ENCODE measurements at regions not wholly inside any gene's neighbourhood (a gene's known extent, or its start where the extent isn't known, plus 50 kb on each side); places are given as distances from the start of the nearest gene placed in this dataset.
A peak's percentile ranks its signal among the peaks of the same experiment; 100 is the strongest.

- DNase-seq, result no peak
Measured at GRCh38 chr5:146940295-146940694, 61.7 kb upstream of the PPP2R2B start.

DNA sequence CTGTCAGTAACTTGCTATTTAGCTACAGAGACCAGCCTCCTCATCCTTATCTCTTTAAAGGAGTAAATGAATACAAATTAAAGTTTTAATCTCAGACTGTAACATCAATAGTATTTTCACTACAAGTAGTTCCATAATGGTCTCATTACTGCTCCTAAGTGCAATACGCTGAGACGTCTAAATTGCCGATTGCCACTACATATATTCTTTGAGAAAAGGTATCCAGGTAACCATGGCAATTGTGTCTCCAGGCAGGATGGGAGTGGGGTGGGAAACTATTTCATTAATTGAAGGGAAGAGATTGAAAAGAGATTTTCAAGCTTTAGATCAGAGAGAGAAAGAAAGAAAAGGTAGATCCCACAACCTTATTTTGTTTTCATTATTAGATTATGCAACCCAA lies 65.5 kb upstream of the PPP2R2B start:
- no peak for DNase-seq

DNA sequence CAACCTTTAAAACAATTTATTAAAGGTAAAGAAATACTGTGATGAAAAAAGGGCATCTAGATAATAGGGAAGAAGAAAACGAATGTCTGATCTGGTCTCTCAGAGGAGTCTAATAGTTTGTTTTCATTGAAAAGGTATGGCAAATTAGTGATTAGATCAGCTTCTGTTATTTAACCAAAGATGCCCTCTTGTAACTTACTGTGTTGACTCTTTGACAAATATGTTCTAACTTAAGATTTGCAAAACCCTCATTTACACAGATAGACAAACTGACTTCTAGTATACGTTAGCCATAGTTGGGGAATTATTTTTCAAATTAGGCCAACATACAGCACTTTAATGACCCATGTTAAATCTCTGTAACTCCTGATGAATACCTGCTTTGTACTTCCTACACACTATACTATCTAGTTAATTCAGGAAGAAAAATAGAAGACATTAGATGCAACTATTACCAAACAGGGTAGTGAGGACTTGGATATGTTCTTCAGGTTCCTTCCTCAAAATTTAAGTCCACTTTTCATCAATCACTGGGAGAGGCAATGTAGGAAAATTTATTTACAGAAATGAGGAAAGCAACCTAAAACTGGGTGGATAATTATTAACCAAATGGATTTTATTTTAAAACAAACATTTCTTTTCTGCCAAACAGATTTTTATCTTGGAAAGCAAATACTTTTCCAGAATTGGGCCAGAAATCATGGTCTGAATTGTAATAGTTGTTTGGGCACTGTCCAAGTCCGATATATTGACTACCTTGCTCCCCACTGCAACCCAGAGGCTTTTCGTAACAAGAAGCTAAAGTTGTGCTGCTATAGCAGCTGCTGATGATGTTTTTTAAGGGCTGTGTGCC lies 66.4 kb upstream of the PPP2R2B start:
- DNase-seq, result no peak

GRCh38 chr5:146945617-146946084 lies 67.1 kb upstream of the PPP2R2B start:
- no peak for DNase-seq

DNA sequence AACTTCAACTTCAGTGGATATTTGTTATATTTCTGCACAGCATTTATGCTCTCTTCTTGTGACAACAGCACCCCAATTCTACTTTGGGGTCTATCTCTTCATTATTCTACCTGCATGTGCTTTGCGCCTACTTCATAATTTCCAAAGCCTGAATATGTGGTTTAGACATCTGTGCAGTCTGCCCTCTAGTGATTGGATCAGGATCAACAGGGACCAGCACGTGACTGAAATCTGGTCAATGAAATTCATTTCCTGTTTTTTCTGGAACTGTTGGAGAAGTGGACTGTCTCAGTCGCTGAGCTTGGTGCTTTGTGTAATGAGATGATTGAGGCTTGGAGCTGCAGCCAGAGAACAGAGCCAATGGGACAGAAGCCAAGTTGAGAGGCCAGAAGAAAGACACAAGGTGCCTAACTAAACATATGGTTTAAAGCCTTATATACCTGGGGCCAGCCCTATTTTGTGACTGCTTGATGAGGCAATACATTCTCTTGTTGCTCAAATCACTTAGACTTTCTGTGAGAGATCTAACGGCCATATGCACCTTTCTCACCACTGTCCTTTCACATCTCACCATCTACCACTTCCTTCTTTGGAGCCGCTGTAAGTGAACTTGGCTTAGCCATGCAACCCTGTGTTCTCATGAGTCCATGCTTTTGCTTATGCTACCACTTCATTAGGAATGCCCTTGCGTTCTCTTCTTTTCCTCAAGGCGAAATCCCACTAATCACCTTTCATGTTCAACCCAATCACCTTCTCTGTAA lies 68.8 kb upstream of the PPP2R2B start:
- DNase-seq, result no peak

GRCh38 chr5:146948666-146949065 lies 70.1 kb upstream of the PPP2R2B start:
- no peak for DNase-seq

DNA sequence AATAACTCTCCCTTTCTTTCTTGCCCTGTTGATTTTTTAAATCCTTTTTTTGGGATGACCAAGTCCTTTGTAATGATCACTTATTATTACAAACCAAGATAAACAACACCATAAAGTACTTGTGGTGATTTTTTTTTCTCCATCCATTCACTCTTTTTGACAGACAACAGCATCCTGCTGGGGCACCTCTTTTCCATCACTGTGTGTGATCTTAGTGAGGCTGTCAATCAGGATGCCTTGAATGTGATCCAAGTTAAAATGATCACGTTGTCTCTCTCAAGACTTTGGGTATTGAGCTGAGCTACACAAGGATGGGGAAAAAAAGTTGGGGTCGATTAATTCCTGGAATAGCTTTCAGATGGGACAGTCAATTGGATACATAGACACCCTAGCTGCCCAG lies 73.6 kb upstream of the PPP2R2B start:
- no peak for DNase-seq

DNA sequence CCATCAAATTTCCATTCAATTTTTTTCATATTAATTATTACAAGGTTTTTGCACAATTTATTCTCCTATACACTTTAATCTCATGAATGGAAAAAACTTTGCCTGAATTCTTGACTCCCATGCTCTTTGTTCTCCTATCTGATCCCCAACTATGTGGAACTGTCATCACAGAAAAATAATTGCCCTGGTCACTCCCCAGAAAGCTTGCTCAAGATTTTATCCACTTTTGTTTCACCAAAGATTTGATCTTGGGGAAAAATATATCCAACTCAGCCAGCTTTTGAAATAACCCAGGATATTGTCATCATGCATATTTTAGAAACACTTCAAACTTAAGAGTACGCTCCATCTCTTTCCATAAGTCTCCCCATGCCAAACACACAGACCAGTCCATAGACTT lies 77.7 kb upstream of the PPP2R2B start:
- no peak for DNase-seq

DNA sequence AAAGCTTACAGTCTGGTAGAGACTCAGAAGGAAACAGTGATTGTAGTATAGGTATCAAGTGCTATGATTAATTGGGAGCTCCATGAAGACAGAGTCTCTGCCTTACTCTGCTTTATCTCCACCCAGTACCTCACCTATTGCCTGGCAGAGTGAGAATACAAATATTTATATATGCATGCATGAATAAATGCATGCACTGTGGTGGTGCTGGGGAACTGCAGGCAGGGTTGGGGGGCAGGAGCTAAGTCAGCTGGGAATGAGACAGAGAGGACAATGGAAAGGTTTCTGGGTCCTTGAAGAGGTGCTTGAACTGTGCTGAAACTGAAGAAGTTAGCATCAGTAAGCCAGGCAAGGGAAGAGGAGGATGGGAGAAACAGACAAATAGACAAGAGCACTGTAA lies 80.8 kb upstream of the PPP2R2B start:
- DNase-seq, result no peak

DNA sequence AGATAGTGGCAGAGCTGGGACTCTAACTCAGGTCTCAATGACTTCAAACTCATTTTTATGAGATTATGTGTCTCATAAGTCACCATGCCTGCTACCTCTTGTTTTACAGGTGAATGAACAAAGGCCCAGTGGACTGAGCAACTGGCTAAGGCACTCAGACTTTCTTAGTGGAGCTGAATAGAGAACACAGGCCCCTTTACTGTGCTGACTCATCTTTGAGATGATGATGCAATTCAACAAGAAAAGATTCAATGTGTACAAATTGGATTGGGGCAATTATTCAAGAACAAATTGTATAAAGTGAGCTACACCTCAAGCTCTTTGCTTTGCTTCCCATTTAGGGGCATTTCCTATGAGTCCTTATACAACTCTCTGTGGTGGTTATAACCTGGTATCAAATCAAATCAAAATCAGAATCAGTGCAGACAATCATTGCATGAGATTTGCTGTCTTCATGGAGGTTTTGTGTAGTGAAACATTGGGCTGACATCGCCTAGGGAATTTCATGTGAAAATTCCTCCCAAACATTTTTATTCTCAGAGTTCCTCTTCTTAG lies 84.3 kb upstream of the PPP2R2B start:
- DNase-seq, result no peak

DNA sequence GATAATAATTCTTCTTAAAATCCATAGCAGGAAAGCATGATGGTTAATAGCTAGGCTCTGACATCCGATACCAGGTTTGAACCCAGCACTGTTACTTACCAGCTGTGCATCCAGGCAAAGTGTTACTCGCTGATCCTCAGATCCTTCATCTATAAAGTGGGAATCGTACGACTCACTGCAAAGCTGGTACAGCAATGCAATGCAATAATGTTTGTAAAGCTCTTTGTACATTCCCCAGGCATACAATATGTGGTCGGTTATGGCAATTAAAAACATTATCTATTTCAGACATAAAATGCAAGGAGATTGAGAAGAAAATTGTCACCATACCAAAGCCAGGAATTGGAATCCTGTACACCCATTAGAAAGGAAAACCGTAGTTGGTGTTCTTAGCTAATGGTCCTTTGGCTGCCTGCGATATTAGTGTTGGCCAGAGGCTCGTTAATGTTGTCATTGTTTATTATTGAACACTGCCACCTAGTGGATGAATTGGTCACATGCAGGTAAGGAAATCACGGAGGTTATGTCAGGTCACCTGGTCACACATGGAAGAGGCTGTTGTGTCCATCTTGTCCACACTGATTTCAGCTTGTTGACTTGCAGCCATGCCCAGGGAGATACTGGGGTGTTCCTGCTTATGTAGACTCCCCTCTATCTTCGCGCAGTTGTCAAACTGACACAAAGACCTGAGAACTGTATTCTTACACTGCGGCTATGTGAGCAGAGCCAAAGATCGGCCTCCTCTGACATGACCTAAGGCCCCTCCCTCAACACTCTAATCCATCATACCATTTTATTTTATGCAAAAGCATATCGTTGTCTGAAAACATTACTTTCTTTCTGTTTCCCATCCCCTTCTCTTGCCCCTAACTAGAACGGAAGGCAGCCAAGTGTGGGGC lies 87.5 kb upstream of the PPP2R2B start:
- DNase-seq, result peak; percentile 72

DNA sequence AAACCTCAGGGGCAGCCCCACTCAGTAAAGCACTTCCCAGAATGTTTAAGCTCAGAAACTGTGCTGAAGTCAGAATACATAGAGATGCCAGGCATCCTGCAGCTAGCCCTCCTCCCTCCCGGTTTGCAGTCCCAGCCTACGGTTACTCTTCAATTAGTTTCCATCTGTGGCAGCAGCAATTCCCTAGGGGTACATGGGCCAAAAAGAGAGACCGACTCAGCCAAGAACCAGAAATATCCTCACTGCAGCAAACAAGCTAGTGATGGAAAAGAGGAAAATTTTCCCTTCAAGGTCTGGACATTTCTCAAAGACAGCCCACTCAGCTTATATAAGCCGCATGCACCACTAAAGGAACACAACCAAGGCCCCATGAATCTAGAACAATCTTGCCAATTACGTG lies 89.1 kb upstream of the PPP2R2B start:
- DNase-seq, result no peak

- no peak for DNase-seq
Measured at GRCh38 chr5:146971401-146971800, 92.8 kb upstream of the PPP2R2B start.

- no peak for DNase-seq
Measured at GRCh38 chr5:146986469-146986868, 107.9 kb upstream of the PPP2R2B start.

- no peak for DNase-seq
Measured at GRCh38 chr5:146993876-146994530, 115.4 kb upstream of the PPP2R2B start.

DNA sequence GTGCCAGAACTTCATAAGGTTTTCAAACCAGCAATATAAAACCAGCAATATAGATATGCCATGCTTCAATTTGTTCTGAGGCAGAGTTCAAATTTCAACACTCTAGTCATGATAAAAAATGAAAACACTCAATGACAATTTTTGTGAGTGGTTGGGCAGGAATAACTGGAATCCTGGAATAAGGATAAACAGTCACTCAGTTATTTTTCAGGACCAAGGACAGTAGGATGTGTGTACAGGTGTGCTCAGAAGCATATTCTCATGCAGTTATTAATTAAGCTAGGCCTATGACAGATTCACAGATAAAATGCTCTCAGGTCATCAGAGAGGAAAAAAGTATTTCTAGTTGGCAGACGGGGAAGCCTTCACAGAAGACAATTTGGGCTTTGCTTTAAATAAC lies 117.3 kb upstream of the PPP2R2B start:
- no peak for DNase-seq

DNA sequence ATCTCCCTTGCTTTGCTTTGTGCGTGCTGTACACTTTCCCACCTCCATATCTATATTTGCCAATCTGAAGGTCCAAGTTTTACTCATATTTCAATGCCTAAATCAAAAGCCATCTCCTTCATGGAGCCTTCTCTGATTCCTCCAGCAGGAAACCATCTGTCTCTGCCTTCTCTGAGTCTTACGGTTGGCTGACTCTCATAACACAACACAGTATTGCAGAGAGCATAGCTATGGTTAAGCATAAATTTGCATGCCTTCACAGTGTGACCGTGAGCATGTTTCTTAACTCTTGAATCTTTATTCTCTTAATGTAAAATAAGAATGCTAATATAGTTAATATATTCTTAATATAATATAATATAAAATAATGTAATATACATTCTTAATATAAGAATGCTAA lies 136.8 kb upstream of the PPP2R2B start:
- DNase-seq, result no peak

- no peak for DNase-seq
Measured at GRCh38 chr5:147017191-147017590, 138.6 kb upstream of the PPP2R2B start.

DNA sequence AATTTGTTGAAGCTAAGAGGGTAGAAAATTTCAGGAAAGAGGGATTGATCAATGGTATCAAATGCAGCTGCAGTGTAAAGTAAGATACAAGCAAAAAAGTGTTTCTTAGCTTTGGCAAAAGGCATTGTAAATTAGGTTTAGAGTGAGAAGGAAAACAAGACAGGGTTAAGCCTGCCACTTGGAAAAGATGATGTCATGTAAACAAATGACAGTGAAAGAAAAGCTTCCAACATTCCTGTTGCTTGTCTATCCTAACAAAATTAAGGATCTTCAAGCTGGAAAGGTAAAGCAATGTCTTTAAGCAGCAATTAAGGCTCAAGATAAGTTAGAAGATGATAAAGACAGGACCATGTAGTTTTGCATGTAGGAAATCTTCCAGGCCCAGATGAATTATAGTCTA lies 139.1 kb upstream of the PPP2R2B start:
- no peak for DNase-seq

DNA sequence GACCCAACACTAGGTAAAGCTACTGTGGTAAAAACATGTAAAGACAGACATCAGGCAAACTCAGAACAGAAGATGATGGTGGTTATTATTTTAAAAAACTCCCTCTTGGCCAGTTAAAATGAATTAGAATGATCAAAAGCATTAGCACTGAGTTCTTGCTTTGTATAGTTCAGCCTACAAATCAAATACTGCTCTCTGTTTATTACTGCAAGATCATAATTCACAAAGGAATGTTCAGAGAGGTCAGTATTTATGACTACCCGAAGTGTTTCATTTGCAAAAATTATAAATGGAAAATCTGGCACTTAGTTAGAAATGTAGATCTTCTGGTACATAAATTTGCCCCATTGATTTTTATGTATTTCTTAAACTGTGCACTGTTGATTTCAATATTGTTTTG lies 140.3 kb upstream of the PPP2R2B start:
- no peak for DNase-seq

DNA sequence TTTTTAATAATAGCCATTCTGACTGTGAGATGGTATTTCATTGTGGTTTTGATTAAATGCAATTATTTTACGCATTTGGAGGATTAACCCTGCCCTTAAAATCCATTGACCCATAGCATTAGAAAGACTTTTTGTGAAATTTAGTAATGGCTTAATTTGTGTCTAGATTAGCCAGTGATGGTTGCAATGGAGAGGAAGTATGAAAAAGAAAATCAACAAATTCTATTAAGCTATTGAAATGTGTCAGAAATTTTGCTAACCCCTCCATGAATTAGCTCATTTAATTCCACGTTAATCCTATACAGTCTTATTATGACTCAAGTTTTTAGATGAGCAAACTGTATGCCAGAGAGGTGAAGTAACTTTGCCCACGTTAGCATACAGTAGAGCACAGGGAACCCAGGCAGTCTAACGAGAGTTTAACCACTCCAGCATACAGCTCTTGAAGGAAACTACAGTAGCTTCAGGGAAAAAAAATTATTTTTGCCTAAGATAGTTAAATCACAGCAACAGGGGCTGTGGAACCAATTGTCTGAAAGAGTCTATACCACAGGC lies 158.2 kb upstream of the PPP2R2B start:
- DNase-seq, result no peak
